ENCODE measurements at regions not wholly inside any gene's neighbourhood (a gene's known extent, or its start where the extent isn't known, plus 50 kb on each side); places are given as distances from the start of the nearest gene placed in this dataset.
A peak's percentile ranks its signal among the peaks of the same experiment; 100 is the strongest.

- H3K4me1 ChIP-seq (ENCODE audit: control insufficient read depth in 1 of 2, insufficient read depth in 2 of 2, low read length in 2 of 2): no peaks in the 10 kb centered on the region
- H2BK120ac ChIP-seq (ENCODE audit: insufficient read depth, low read length, poor library complexity): no peak overlapping the region
- no peak overlapping the region for H4K12ac ChIP-seq (ENCODE audit: low read depth, low read length)
- no peaks in the 10 kb centered on the region for H3K9me3 ChIP-seq (ENCODE audit: insufficient read depth, low read depth, low read length)
- no peak overlapping the region for H4K8ac ChIP-seq (ENCODE audit: low read depth, low read length)
- H3K79me2 ChIP-seq (ENCODE audit: control insufficient read depth, insufficient read depth, low read length, poor library complexity): no peaks in the 10 kb centered on the region
- H3K4me3 ChIP-seq (ENCODE audit: low read depth, low read length): no peak overlapping the region
- H3K4me2 ChIP-seq (ENCODE audit: low read length): no peak overlapping the region
- H4K91ac ChIP-seq (ENCODE audit: low read depth, low read length): no peak overlapping the region
- no peak overlapping the region for H2BK5ac ChIP-seq (ENCODE audit: low read depth, low read length, poor library complexity)
- 100% methylated on average over 2 of the region's 4 CpGs for WGBS (ENCODE audit: extremely low coverage, insufficient coverage, insufficient read length)
- H3K9ac ChIP-seq (ENCODE audit: low read length): no peak overlapping the region
- no peak overlapping the region for H3K23ac ChIP-seq (ENCODE audit: low read length)
- no peak overlapping the region for H2AFZ ChIP-seq (ENCODE audit: insufficient read depth, low read length, poor library complexity)
- no peaks in the 10 kb centered on the region for H3K27me3 ChIP-seq (ENCODE audit: insufficient read depth, low read length)
- H3K4ac ChIP-seq (ENCODE audit: low read depth, low read length): no peak overlapping the region
- no peak overlapping the region for H3K14ac ChIP-seq (ENCODE audit: low read length)
- H2BK12ac ChIP-seq (ENCODE audit: low read length): no peak overlapping the region
- no peak overlapping the region for H3K18ac ChIP-seq (ENCODE audit: low read length)
- no peak for DNase-seq
- no peak overlapping the region for H2AK5ac ChIP-seq (ENCODE audit: low read length)
- H3K36me3 ChIP-seq (ENCODE audit: control insufficient read depth in 1 of 2, insufficient read depth in 2 of 2, low read length in 2 of 2): no peaks in the 10 kb centered on the region
- no peak overlapping the region for H3K27ac ChIP-seq (ENCODE audit: low read depth, low read length)
- no peaks in the 10 kb centered on the region for H3K79me1 ChIP-seq (ENCODE audit: low read length)
Observed at GRCh38 chr3:98662699-98663098, 69.3 kb upstream of the CPOX start.

GRCh38 chr3:98670020-98670419 is 76.6 kb upstream of the CPOX start:
- no CpG with 5 or more reads among the region's 4 CpGs for WGBS (ENCODE audit: extremely low coverage, insufficient coverage, insufficient read length)
- Histone ChIP-seq H2BK120ac (ENCODE audit: insufficient read depth, low read length, poor library complexity) (no peak overlapping the region), H4K12ac (ENCODE audit: low read depth, low read length) (peak overlapping the region; percentile 18), H2BK5ac (ENCODE audit: low read depth, low read length, poor library complexity) (no peak overlapping the region), H3K27ac (ENCODE audit: low read depth, low read length) (no peak overlapping the region), H3K9ac (ENCODE audit: low read length) (no peak overlapping the region), H2AFZ (ENCODE audit: insufficient read depth, low read length, poor library complexity) (no peak overlapping the region), H3K23ac (ENCODE audit: low read length) (no peak overlapping the region), H3K36me3 (ENCODE audit: control insufficient read depth in 1 of 2, insufficient read depth in 2 of 2, low read length in 2 of 2) (no peaks in the 10 kb centered on the region), H3K27me3 (ENCODE audit: insufficient read depth, low read length) (no peaks in the 10 kb centered on the region), H4K8ac (ENCODE audit: low read depth, low read length) (no peak overlapping the region), H3K79me2 (ENCODE audit: control insufficient read depth, insufficient read depth, low read length, poor library complexity) (no peaks in the 10 kb centered on the region), H3K79me1 (ENCODE audit: low read length) (no peaks in the 10 kb centered on the region), H4K91ac (ENCODE audit: low read depth, low read length) (no peak overlapping the region), H3K4me1 (ENCODE audit: control insufficient read depth in 1 of 2, insufficient read depth in 2 of 2, low read length in 2 of 2) (no peaks in the 10 kb centered on the region), H3K4me2 (ENCODE audit: low read length) (no peak overlapping the region), H2BK12ac (ENCODE audit: low read length) (no peak overlapping the region), H3K9me3 (ENCODE audit: insufficient read depth, low read depth, low read length) (no peaks in the 10 kb centered on the region), H2AK5ac (ENCODE audit: low read length) (no peak overlapping the region), H3K14ac (ENCODE audit: low read length) (no peak overlapping the region), H3K4me3 (ENCODE audit: low read depth, low read length) (no peak overlapping the region), H3K4ac (ENCODE audit: low read depth, low read length) (no peak overlapping the region), H3K18ac (ENCODE audit: low read length) (no peak overlapping the region)
- no peak for DNase-seq

DNA sequence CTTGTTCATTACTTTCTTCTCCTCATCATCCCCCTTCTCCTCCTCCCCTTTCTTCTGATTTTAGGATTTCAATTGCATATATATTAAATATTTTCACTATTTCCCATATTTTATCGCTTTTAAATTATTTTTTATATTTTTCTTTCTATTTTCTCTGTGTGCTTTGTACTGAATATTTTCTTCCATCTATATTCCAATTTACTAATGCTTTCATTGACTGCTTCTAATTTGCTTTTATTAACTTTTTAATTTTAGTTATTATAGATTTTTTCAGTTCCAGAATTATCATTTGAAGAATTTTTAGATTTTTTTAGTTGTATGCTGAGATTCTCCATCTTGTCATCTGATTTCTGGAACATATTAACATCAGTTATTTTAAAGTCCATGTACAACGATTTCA is 83.2 kb upstream of the ST3GAL6 start:
- H3K27me3 ChIP-seq (ENCODE audit: insufficient read depth, low read length): no peaks in the 10 kb centered on the region
- H3K9me3 ChIP-seq (ENCODE audit: insufficient read depth, low read depth, low read length): no peaks in the 10 kb centered on the region
- no peak overlapping the region for H2AK5ac ChIP-seq (ENCODE audit: low read length)
- no peak for DNase-seq
- H4K91ac ChIP-seq (ENCODE audit: low read depth, low read length): no peak overlapping the region
- H4K12ac ChIP-seq (ENCODE audit: low read depth, low read length): no peak overlapping the region
- no peak overlapping the region for H3K4me3 ChIP-seq (ENCODE audit: low read depth, low read length)
- H3K36me3 ChIP-seq (ENCODE audit: control insufficient read depth in 1 of 2, insufficient read depth in 2 of 2, low read length in 2 of 2): no peaks in the 10 kb centered on the region
- no peak overlapping the region for H3K4me2 ChIP-seq (ENCODE audit: low read length)
- no peak overlapping the region for H3K9ac ChIP-seq (ENCODE audit: low read length)
- no peak overlapping the region for H3K4ac ChIP-seq (ENCODE audit: low read depth, low read length)
- no peak overlapping the region for H3K18ac ChIP-seq (ENCODE audit: low read length)
- H2AFZ ChIP-seq (ENCODE audit: insufficient read depth, low read length, poor library complexity): no peak overlapping the region
- no peak overlapping the region for H4K8ac ChIP-seq (ENCODE audit: low read depth, low read length)
- 100% methylated on average over 1 of the region's 2 CpGs for WGBS (ENCODE audit: extremely low coverage, insufficient coverage, insufficient read length)
- no peak overlapping the region for H3K14ac ChIP-seq (ENCODE audit: low read length)
- no peaks in the 10 kb centered on the region for H3K79me2 ChIP-seq (ENCODE audit: control insufficient read depth, insufficient read depth, low read length, poor library complexity)
- no peak overlapping the region for H2BK120ac ChIP-seq (ENCODE audit: insufficient read depth, low read length, poor library complexity)
- no peak overlapping the region for H2BK12ac ChIP-seq (ENCODE audit: low read length)
- no peak overlapping the region for H2BK5ac ChIP-seq (ENCODE audit: low read depth, low read length, poor library complexity)
- H3K23ac ChIP-seq (ENCODE audit: low read length): no peak overlapping the region
- no peaks in the 10 kb centered on the region for H3K4me1 ChIP-seq (ENCODE audit: control insufficient read depth in 1 of 2, insufficient read depth in 2 of 2, low read length in 2 of 2)
- no peak overlapping the region for H3K27ac ChIP-seq (ENCODE audit: low read depth, low read length)
- no peaks in the 10 kb centered on the region for H3K79me1 ChIP-seq (ENCODE audit: low read length)

- Histone ChIP-seq H2AFZ (ENCODE audit: insufficient read depth, low read length, poor library complexity) (no peak overlapping the region), H3K4me2 (ENCODE audit: low read length) (no peak overlapping the region), H4K8ac (ENCODE audit: low read depth, low read length) (no peak overlapping the region), H3K36me3 (ENCODE audit: control insufficient read depth in 1 of 2, insufficient read depth in 2 of 2, low read length in 2 of 2) (no peaks in the 10 kb centered on the region), H3K79me1 (ENCODE audit: low read length) (no peaks in the 10 kb centered on the region), H2BK5ac (ENCODE audit: low read depth, low read length, poor library complexity) (no peak overlapping the region), H4K91ac (ENCODE audit: low read depth, low read length) (no peak overlapping the region), H3K4ac (ENCODE audit: low read depth, low read length) (no peak overlapping the region), H2BK120ac (ENCODE audit: insufficient read depth, low read length, poor library complexity) (no peak overlapping the region), H4K12ac (ENCODE audit: low read depth, low read length) (no peak overlapping the region), H3K14ac (ENCODE audit: low read length) (no peak overlapping the region), H3K23ac (ENCODE audit: low read length) (no peak overlapping the region), H3K9me3 (ENCODE audit: insufficient read depth, low read depth, low read length) (no peaks in the 10 kb centered on the region), H3K27ac (ENCODE audit: low read depth, low read length) (no peak overlapping the region), H2BK12ac (ENCODE audit: low read length) (no peak overlapping the region), H3K4me3 (ENCODE audit: low read depth, low read length) (no peak overlapping the region), H3K27me3 (ENCODE audit: insufficient read depth, low read length) (no peaks in the 10 kb centered on the region), H3K9ac (ENCODE audit: low read length) (no peak overlapping the region), H3K79me2 (ENCODE audit: control insufficient read depth, insufficient read depth, low read length, poor library complexity) (no peaks in the 10 kb centered on the region), H2AK5ac (ENCODE audit: low read length) (no peak overlapping the region), H3K18ac (ENCODE audit: low read length) (no peak overlapping the region), H3K4me1 (ENCODE audit: control insufficient read depth in 1 of 2, insufficient read depth in 2 of 2, low read length in 2 of 2) (no peaks in the 10 kb centered on the region)
- WGBS (ENCODE audit: extremely low coverage, insufficient coverage, insufficient read length): no CpG with 5 or more reads among the region's 5 CpGs
- DNase-seq: no peak
Observed at GRCh38 chr3:98680723-98681122, 82.4 kb upstream of the ST3GAL6 start.
